ENCODE measurements at regions not wholly inside any gene's neighbourhood (a gene's known extent, or its start where the extent isn't known, plus 50 kb on each side); places are given as distances from the start of the nearest gene placed in this dataset.

DNA sequence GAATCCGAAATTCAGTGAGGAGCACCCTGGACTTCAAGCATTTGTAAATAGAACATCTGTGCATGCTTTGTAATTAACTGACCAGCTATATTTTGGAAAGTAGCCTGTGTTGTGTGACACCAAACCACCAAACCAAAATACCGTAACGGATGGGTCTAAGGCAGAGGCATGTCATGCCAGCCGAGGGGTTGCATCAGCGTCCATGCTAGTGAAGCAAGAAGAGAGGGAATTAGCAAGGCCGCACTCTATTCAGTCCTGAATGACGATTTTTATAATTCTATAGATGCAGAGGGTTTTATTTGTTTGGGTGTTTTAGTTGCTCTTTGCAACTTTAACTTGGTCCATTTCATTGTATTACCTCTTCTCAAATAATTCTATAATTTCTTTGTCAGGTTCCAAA, 116.8 kb upstream of the SMYD2 start:
- TF ChIP-seq, protein P1, sequence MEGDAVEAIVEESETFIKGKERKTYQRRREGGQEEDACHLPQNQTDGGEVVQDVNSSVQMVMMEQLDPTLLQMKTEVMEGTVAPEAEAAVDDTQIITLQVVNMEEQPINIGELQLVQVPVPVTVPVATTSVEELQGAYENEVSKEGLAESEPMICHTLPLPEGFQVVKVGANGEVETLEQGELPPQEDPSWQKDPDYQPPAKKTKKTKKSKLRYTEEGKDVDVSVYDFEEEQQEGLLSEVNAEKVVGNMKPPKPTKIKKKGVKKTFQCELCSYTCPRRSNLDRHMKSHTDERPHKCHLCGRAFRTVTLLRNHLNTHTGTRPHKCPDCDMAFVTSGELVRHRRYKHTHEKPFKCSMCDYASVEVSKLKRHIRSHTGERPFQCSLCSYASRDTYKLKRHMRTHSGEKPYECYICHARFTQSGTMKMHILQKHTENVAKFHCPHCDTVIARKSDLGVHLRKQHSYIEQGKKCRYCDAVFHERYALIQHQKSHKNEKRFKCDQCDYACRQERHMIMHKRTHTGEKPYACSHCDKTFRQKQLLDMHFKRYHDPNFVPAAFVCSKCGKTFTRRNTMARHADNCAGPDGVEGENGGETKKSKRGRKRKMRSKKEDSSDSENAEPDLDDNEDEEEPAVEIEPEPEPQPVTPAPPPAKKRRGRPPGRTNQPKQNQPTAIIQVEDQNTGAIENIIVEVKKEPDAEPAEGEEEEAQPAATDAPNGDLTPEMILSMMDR (IDR thresholded peaks at IDR 0.05), result no peak
- no peak for TF ChIP-seq POLR2A (IDR thresholded peaks at IDR 0.05)

Measured in body of pancreas (tissue), 4 donors.